UCSD-AML1 (cell line): ENCODE measurements at regions not wholly inside any gene's neighbourhood (a gene's known extent, or its start where the extent isn't known, plus 50 kb on each side); places are given as distances from the start of the nearest gene placed in this dataset.
"Not testable (repeated sequence)": the region's sequence is repeated elsewhere in the genome, so short reads cannot be mapped to it uniquely, and the experiment has no call there.

Source experiments
- DNase-seq: peaks from one replicate; lab custom pipeline; 2025; ENCODE audit not compliant: unreplicated experiment; lab: John Stamatoyannopoulos, UW

DNA sequence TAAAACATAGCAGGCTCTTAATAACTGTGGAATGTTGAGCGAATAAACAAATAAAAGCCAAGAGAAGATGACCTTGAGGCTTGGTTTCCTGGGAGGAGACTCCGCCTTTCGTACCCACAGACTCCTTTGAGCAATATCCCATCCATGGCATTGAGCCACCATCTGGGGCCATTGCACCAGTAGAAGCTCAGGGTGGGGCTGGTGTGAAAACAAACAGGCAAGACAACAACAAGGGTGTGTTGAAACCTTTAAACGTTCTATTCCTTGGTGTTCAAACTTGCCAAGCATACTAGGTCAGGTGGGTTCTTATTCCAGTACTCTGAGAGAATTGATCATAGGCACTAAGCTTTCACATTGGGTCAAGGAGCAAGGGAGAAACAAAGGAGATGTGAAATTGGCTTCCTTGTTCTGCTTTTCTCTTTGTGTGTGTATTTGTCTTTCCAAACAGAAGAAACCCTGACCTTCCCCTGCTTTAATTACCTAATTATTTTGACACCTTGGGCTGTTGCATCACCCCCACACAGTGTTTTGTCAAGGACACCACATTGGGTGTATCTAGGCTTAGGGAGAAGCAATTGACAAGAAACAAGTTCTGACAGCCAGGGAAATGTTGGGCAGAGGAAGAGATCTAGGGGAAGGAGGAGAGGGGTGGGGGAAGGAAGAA, 105.1 kb upstream of the BCL6 start:
- no peak for DNase-seq

DNA sequence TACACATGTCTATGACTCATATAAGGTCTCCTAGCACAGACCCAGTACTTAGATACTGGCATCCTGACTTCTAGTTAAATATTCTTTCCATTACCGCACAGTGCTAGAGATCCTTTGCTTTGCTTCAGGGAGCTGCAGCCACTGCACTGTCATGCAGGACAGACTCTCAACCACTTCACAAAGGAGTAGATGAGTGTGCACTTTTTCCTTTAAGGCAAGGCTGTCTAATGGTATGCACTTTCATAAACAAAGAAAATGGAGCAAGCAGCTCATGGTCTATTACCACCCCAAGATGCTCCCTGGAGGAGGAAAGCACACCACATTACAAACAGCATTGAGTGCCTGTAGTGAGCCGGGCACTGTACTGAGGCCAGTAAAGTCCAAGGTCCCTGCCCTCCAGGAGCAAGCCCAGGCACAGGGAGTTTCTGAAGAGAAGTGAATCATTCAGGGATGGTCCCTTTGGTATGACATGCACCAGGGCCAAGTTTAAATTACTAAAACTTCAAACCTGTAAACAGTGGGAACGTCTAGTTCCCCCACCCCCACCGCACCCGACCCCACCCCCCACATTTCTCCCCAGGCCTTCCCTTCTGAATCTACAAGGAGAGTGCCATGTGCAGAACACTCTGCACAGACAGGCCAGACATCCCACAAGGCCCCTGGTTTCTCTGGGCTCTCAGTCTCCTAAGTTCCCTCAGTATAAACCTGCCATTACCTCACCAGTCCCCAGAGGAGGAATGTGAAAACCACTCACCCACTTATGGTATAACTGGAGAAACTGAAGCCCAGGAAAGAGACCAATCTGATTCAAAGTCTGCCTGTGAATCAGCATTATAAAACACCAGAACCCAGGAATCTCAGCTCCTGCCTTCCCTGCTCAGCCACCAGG, 107.8 kb upstream of the BCL6 start:
- no peak for DNase-seq

DNA sequence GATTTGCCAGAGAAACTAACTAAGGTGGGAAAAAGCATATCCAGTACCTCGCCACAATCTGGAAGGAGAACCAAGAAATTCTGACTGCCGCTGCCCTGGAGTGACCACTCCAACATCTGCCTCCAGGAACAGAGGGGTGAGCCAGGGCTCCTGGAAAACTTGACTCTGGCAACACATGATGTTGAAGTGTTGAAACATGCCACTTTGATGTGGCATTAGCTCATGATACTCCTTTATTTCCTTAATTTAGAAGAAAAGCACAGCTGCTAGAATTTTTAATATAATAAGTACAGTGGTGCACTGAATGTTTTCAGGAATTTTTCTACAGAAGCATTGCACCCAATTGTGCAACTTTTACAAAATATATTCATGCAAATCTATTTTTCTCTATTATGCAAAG, 109.9 kb upstream of the BCL6 start:
- no peak for DNase-seq

DNA sequence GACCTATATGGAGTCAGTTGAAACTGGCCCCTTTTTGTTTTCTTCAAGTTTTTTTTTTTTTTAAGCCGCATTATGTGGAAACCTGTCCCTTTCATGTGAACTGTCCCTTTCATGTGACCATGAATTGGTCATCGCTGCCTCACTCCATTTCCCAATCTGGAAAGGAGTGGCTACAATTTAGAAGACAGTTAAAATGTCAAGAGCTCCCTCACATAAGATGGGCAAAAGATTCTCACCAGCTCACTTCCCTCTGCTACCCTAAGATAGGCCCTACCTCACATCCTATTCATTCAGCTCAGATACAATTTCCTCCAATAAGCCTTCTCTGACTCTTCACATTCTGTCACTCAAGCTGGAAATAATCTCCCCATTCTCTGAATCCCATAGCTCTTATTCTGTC, 111.3 kb upstream of the BCL6 start:
- DNase-seq, result no peak

DNA sequence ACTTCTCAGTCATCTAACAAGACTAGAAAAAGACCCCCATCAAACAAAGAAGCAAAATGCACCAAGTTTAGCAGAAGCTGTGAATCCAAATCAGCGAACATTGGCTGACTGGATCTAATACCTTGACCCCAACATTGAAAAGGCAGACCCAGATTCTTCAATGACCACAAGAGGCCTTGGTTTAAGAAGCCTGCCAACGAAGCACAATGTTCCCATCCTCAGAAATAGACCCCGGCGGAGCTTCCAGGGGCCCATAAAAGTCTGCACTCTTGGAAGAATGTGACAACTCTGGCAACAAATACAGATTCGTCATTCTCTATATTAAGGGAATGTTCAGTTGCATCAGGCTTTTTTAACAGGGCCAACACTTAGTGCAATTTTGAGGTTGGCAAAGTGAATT, 112.8 kb upstream of the BCL6 start:
- no peak for DNase-seq

DNA sequence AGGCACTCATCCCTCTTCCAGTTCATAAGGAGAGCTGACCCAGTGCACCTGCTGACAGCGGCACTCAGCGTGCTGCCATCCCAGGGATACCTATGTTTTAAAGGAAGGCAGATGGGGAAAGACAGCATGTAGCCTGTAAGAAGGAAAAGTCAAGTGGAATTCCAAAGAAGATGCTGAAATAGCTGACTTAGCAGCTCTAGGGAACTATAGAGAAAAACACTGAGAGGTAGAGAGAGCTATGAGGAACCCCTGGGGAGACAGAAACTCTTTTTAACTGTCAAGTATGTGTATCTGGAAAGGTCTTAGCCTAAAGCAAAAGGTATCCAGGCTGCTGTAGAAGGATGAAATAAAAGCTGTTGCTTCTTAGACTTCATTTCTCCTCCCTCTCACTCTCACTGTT, 113.4 kb upstream of the BCL6 start:
- DNase-seq, result no peak

DNA sequence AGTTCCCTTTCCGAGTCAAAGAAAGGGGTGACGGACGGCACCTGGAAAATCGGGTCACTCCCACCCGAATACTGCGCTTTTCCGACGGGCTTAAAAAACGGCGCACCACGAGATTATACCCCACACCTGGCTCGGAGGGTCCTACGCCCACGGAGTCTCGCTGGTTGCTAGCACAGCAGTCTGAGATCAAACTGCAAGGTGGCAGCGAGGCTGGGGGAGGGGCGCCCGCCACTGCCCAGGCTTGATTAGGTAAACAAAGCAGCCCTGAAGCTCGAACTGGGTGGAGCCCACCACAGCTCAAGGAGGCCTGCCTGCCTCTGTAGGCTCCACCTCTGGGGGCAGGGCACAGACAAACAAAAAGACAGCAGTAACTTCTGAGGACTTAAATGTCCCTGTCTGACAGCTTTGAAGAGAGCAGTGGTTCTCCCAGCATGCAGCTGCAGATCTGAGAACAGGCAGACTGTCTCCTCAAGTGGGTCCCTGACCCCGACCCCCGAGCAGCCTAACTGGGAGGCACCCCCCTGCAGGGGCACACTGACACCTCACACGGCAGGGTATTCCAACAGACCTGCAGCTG, 117.5 kb upstream of the BCL6 start:
- DNase-seq, result not testable (repeated sequence)

DNA sequence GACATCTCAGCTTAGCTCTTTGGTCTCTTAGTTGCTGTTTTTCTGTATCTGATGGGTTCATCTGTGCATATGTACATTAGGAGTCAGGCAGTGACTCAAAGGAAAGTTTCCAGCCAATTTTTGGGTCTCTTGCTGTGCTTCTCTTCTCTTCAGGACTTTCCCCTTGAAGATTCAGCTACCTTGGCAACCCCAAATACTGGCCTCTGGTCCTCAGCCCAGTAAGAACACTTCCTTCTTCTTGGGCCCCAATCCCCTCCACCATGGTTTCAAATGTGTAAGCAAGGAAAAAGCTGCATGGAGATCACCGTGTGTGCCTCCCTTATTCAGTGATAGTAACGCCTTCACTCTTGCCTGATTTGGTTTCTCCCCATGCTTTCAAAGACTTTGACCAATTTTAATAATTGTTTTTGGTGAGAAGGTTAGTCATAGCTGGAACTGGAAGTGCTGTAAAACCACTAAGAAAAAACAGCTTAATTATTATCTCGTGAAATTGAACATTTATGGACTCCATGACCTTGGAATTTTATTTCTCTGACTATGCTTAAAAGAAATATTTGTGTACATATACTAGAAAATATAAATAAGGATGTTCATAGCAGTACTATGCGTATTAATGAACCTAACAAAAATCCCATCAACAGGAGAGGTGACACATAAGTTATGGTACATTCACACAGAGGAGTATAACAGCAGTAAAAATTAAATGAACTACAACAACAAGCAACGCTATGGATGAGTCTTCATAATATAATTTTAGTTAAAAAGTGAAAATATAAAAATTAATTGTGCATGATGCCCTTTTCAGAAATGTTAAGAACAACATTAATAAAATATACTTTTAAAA, 125.3 kb upstream of the BCL6 start:
- no peak for DNase-seq

DNA sequence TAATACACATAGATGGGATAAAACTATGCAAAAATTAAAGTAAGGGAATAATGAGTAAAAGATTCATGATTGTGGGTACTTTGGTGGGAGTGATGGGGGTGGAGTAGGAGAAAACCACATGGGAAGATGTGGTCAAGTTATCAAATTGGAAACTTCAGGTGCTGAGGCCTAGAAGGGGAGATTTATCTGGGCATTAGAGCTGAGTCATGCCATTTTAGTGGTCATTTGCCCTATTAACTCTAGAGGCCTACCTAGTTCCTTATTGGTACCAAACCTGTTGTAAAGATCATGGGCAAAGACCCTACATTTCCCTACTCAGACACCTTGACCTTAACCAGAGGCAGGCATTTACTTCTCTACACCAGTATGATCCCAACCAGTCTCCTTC, 125.9 kb upstream of the BCL6 start:
- DNase-seq, result no peak

DNA sequence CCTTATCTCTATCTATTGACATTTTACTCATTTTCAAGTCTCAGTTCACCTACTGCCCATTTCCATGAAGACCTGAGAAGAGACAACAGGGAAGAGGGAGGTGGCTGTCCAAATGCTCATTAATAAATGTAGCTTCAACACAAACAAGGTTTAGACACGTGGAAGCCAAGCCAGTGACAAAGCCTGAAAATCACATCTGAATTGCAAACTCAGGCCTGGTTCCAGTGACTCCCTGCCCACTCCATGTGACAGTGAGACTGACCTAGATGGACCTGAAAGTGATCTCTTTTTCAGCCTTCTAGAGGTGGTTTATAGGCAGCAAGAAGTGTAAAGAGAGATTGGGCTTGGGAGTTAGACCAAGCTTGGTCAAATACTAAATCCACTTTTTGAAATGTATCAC, 126.6 kb upstream of the BCL6 start:
- DNase-seq, result no peak

DNA sequence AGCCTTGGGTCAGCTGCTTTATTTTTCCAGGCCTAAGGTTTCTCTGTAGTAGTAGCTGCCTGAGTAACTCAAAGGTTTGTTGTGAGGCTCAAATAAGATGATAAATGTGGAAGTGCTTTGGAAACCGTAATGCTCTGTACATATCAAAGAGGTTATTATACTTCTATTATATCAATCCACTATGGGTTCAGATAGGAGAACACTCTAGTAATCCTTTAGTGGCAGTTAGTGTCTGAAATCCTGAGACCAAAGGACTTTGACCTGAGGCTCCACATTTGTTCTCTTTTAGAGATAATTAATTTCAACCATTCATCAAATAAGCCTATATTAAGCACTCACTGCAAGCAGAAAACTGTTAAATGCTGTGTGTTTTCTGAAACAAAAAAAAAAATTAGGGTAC, 128.6 kb upstream of the BCL6 start:
- DNase-seq, result no peak

DNA sequence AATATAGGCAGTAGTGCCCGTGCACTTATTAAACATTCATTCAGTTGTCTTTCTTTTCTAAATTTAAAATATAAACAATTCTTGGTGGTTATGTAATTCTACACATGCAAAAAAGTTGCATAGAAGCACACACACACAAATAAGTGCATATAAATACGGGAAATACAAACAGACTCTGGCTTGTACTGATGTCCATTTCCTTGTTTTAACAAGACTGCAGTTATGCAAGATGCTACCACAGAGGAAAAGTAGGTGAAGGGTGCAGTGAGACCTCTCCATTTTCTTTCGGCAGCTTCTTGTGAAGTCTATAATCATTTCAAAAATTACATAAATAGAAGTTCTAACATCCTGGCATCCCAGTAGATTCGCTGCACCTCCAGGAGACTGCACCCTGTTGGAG, 130.6 kb upstream of the BCL6 start:
- DNase-seq, result no peak

DNA sequence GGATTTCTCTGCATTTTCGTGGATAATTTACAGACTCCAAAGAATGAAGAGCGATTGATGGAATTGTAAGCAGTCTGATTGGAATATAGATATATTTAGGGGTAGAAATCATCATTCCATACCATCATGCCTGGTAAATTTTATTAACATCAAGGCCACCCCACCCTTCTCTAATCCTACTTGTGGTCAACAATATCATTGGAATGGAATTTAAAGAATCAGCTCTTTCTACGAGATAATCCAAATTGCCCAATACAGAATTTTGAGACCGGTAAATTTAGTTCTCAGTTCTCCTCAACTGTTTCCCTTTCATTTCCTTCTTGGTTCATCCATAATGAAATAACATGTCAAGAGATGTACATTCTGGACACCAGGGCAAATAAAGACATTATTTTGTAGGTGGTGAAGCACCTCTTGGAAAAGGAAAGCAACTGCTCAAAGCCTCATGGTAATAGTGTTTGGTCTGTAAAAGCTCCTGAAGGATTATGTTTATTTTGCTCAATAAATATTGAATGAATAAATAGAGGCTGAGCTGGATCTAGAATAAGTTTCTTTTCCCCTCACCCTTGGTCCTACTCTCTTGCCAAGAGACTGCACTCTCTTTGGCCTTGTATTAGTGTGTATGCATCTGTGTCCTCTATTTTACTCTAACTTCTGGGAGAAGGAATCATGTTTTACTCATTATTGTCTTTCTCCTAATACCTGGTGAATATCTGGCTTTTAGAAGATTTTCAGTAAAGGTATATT, 133.7 kb upstream of the BCL6 start:
- DNase-seq, result no peak

DNA sequence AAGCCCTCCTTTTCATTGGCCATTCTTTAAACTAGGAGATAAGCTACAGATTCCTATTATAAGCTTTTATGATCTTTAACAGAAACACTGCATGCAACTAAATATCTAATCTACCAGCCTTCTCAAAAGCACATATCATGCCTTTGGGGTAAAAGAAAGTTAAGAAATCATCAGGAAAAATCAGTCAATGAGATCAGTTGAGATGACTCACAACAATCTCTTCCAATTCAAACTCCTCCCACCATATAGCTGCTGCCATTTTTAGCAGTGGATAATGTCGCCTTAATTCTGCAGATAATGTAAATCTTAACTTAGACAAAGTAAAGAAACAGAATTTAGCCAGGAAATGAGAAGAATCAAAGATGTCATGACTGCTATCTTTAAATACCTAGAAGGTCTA, 135.2 kb upstream of the BCL6 start:
- no peak for DNase-seq

DNA sequence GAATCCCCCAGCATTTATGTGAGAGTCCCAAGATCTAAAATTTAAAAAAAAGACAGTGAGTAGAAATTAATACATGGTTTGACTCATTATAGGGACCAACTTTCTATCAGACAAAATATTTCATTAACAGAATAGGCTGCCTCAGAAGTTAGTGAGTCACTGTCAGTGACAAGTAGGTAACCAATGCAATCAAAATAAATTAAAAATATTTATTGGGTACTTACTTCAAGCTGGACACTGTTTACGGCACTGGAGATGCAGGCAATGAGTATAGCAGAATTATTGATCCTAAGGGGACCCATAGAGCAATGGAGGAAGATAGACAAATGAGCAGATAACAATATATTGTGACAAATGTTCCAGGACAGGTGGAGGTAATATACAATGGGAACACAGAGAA, 135.6 kb upstream of the BCL6 start:
- no peak for DNase-seq

DNA sequence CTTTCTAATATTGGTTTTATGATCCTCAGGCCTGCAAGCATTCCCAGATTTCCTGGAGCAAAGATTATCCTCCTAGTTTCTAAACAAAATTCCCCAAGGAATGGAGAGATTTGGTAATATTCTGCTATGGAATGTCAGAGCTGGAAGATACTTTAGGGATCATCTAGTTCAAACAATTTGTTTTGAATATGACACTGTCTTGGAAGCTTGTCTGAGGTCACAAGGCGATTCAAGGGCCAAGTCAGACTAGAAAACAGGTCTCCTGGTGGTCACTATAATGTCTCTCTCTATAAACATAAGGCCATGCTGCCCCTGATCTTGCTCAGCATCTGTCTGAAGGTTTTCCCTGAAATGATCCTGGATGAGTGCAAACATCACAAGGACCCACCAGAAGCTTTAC, 143.4 kb upstream of the BCL6 start:
- DNase-seq, result no peak

DNA sequence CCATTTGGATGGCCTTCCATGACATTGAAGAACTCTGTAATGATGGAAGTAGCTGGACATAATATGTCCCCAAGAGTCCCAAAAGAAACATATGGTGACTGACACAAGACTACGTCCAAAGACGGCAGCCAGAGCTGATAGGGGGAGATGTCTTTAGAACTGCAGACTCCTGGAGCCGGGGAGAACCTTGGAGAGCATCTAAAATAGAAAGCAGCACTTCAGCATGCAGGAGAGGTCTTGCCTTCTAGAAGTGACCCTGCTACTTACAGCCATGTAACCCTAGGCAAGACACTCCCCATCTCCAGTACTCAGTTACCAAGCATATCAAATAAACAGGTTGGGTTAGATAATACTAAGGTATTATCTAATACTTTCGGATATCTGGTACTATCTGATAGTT, 143.8 kb upstream of the BCL6 start:
- DNase-seq, result no peak

DNA sequence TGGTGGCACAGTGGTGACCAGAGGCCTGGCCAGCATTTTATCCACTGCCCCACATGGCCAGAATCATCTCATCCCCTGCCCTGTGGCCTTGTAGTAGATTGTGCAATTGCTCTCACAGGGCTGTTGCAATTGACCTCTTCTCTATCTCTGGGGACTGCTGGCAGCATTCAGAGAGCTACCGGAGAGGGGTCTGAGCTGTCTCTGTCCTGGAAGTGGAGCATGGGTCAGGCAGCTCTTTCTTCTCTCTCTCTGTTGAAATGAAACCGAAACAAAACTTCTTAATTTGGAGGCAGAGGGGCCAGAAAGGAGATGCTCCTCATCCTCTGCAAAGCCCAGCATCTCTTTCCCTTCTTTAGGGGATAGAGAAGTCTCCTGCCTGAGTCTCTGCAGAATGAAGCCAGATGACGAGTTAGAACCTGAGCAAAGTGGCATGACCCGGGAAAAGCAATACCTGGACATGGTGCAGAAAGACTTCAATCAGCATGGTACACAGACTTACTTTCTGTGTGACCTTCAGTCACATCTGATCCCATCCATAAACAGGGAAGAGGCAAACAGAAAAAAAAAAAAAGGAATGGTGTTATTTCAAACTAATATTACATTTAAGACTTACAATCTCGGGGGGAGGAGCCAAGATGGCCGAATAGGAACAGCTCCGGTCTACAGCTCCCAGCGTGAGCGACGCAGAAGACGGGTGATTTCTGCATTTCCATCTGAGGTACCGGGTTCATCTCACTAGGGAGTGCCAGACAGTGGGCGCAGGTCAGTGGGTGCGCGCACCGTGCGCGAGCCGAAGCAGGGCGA, 144.5 kb upstream of the BCL6 start:
- DNase-seq, result no peak

DNA sequence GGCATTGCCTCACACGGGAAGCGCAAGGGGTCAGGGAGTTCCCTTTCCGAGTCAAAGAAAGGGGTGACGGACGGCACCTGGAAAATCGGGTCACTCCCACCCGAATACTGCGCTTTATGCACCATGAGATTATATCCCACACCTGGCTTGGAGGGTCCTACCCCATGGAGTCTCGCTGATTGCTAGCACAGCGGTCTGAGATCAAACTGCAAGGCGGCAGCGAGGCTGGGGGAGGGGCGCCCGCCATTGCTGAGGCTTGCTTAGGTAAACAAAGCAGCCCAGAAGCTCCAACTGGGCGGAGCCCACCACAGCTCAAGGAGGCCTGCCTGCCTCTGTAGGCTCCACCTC, 145.1 kb upstream of the BCL6 start:
- not testable (repeated sequence) for DNase-seq

DNA sequence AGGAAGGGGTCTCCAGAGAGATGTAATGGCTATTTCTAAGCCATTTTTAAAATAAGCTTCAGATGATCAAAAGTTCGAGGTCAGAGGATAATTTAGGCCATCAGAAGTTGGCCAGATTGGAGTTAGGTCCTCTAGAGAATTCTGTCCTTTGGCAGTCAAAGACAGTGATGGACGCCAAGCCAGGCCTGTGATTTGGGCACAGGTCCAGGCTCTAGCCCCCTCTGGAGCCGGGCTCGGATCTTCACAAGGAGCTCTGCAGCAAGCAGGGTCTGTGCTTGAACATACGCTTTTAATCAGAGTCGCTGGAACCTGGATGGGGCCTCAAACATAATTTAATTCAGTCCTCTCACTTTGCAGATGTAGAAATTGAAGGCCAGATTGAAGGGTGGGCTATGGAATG, 151.4 kb upstream of the BCL6 start:
- no peak for DNase-seq
